ENCODE measurements at regions not wholly inside any gene's neighbourhood (a gene's known extent, or its start where the extent isn't known, plus 50 kb on each side); places are given as distances from the start of the nearest gene placed in this dataset.

- Histone ChIP-seq H3K4me3 (ENCODE audit: insufficient read depth, low read length, poor library complexity, severe bottlenecking) (no peak overlapping the region), H3K36me3 (ENCODE audit: low read length) (no peaks in the 10 kb centered on the region), H3K4me2 (ENCODE audit: low read depth, low read length, poor library complexity, severe bottlenecking) (no peak overlapping the region), H3K9me3 (ENCODE audit: insufficient read depth, low read length) (no peaks in the 10 kb centered on the region), H3K9me2 (replicated peaks; ENCODE audit: insufficient read depth, low read length) (no peaks in the 10 kb centered on the region), H3K9ac (ENCODE audit: low read length) (no peak overlapping the region), H2AFZ (ENCODE audit: low read depth, low read length, severe bottlenecking) (no peak overlapping the region), H3F3A (ENCODE audit: insufficient read depth) (no peaks in the 10 kb centered on the region), H4K20me1 (ENCODE audit: low read depth, low read length) (no peaks in the 10 kb centered on the region), H3K27ac (ENCODE audit: low read depth, low read length) (no peak overlapping the region), H3K79me2 (ENCODE audit: insufficient read depth, low read length) (no peaks in the 10 kb centered on the region), H3K27me3 (ENCODE audit: low read length) (no peaks in the 10 kb centered on the region)
- TF ChIP-seq CTCF (IDR thresholded peaks at IDR 0.05; ENCODE audit: insufficient read depth, low read length, poor library complexity, severe bottlenecking) (no peak), EZH2phosphoT487 (conservative IDR thresholded peaks at IDR 0.05; ENCODE audit: low read length) (no peak)
Measured at GRCh38 chr12:127422935-127423566, 843.9 kb upstream of the TMEM132C start.

DNA sequence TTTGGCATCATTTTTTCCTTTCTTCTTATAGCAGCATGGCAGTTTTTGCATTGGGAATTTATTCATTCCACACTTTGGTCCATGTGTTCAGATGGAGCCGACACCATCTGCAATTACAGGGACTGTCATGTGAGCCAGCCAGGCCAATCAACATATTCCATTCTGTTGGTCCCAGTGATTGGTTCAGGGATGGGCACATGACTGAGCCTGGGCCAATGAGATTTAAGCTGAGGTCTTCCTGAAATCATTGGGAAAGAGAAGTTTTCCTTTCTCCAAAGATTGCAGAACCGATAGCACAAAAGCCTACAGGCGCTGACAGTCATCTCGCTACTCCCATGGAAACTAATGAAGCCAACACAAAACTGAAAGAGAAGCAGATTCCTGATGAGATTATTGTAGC is 841.5 kb upstream of the TMEM132C start:
- Histone ChIP-seq H3K79me2 (ENCODE audit: insufficient read depth, low read length) (no peaks in the 10 kb centered on the region), H3F3A (ENCODE audit: insufficient read depth) (no peaks in the 10 kb centered on the region), H3K4me3 (ENCODE audit: insufficient read depth, low read length, poor library complexity, severe bottlenecking) (no peak overlapping the region), H3K27ac (ENCODE audit: low read depth, low read length) (no peak overlapping the region), H3K27me3 (ENCODE audit: low read length) (no peaks in the 10 kb centered on the region), H3K9ac (ENCODE audit: low read length) (no peak overlapping the region), H3K4me2 (ENCODE audit: low read depth, low read length, poor library complexity, severe bottlenecking) (no peak overlapping the region), H2AFZ (ENCODE audit: low read depth, low read length, severe bottlenecking) (no peak overlapping the region), H3K9me3 (ENCODE audit: insufficient read depth, low read length) (no peaks in the 10 kb centered on the region), H3K36me3 (ENCODE audit: low read length) (no peaks in the 10 kb centered on the region), H3K9me2 (replicated peaks; ENCODE audit: insufficient read depth, low read length) (no peaks in the 10 kb centered on the region), H4K20me1 (ENCODE audit: low read depth, low read length) (no peaks in the 10 kb centered on the region)
- TF ChIP-seq CTCF (IDR thresholded peaks at IDR 0.05; ENCODE audit: insufficient read depth, low read length, poor library complexity, severe bottlenecking) (no peak), EZH2phosphoT487 (conservative IDR thresholded peaks at IDR 0.05; ENCODE audit: low read length) (no peak)

GRCh38 chr12:127428420-127428819 is 838.5 kb upstream of the TMEM132C start:
- no peak overlapping the region for H3K4me2 ChIP-seq (ENCODE audit: low read depth, low read length, poor library complexity, severe bottlenecking)
- no peaks in the 10 kb centered on the region for H3K36me3 ChIP-seq (ENCODE audit: low read length)
- H3K4me3 ChIP-seq (ENCODE audit: insufficient read depth, low read length, poor library complexity, severe bottlenecking) = no peak overlapping the region

More at GRCh38 chr12:127428420-127428819, 838.5 kb upstream of the TMEM132C start:
- H2AFZ ChIP-seq (ENCODE audit: low read depth, low read length, severe bottlenecking) = no peak overlapping the region
- H3K27me3 ChIP-seq (ENCODE audit: low read length) = no peaks in the 10 kb centered on the region
- H4K20me1 ChIP-seq (ENCODE audit: low read depth, low read length) = no peaks in the 10 kb centered on the region
- no peaks in the 10 kb centered on the region for H3K9me3 ChIP-seq (ENCODE audit: insufficient read depth, low read length)
- H3K9me2 ChIP-seq (replicated peaks; ENCODE audit: insufficient read depth, low read length) = no peaks in the 10 kb centered on the region
- no peak overlapping the region for H3K27ac ChIP-seq (ENCODE audit: low read depth, low read length)
- H3F3A ChIP-seq (ENCODE audit: insufficient read depth) = no peaks in the 10 kb centered on the region
- TF ChIP-seq CTCF (IDR thresholded peaks at IDR 0.05; ENCODE audit: insufficient read depth, low read length, poor library complexity, severe bottlenecking) (no peak), EZH2phosphoT487 (conservative IDR thresholded peaks at IDR 0.05; ENCODE audit: low read length) (no peak)
- H3K79me2 ChIP-seq (ENCODE audit: insufficient read depth, low read length) = no peaks in the 10 kb centered on the region
- no peak overlapping the region for H3K9ac ChIP-seq (ENCODE audit: low read length)
